SK-N-SH (cell line): ENCODE measurements at regions not wholly inside any gene's neighbourhood (a gene's known extent, or its start where the extent isn't known, plus 50 kb on each side); places are given as distances from the start of the nearest gene placed in this dataset.

Source experiments
- CTCF ChIA-PET: fragments of 300-600, 350-600 bp; formaldehyde crosslinking; extraction: SDS; loops from one replicate; lab custom pipeline; 2021; lab: Yijun Ruan, JAX
- POLR2A ChIA-PET: fragments of 350-600 bp; sonication (Branson Sonifier 250); formaldehyde crosslinking; extraction: SDS; loops from one replicate; lab custom pipeline; 2020; ENCODE audit warnings: antibody characterized with exemption, inconsistent platforms; lab: Yijun Ruan, JAX
- DNase-seq: peaks from one replicate; pipeline ENCODE4 v3.0.0; 2012
- H2AFZ ChIP-seq: fragments of 200-600 bp; sonication (generic); 2 replicates; pipeline ENCODE4 v1.8.1; 2016; ENCODE audit warnings: antibody characterized with exemption, mild to moderate bottlenecking, low read depth
- H3F3A ChIP-seq: fragments of 200-600 bp; sonication (generic); replicated peaks from 2 replicates; pipeline ENCODE3; 2016; ENCODE audit warnings: antibody characterized with exemption, mild to moderate bottlenecking; ENCODE audit not compliant: insufficient read depth
- H3K27ac ChIP-seq, 2 experiments: fragments of 200-500 bp in 1 of 2; fragments of 200-600 bp in 1 of 2; sonication (Bioruptor generic) in 1 of 2; sonication (generic), shearing (Covaris generic) in 1 of 2; 2 replicates each; pipeline versions ENCODE4 v1.5.1 to v1.6.1; 2014 to 2016; ENCODE audit warnings: low read depth in 2 of 2, inconsistent platforms in 1 of 2, low read length in 1 of 2, mild to moderate bottlenecking in 1 of 2, mixed read lengths in 1 of 2
- H3K27me3 ChIP-seq: fragments of 200-600 bp; sonication (generic), shearing (Covaris generic); 2 replicates; pipeline ENCODE4 v1.6.1; 2016; ENCODE audit warnings: mixed run types; ENCODE audit not compliant: insufficient read depth
- H3K36me3 ChIP-seq, 2 experiments: fragments of 200-500 bp in 1 of 2; fragments of 200-600 bp in 1 of 2; sonication (Bioruptor generic) in 1 of 2; sonication (generic) in 1 of 2; replicated peaks in 1 of 2; 2 replicates each; pipeline versions ENCODE3 to v1.5.1; 2014 to 2016; ENCODE audit warnings: low read length in 1 of 2, mild to moderate bottlenecking in 1 of 2; ENCODE audit not compliant: insufficient read depth in 2 of 2, control insufficient read depth in 1 of 2
- H3K4me1 ChIP-seq, 2 experiments: fragments of 200-500 bp in 1 of 2; fragments of 200-600 bp in 1 of 2; sonication (Bioruptor generic) in 1 of 2; sonication (generic), shearing (Covaris generic) in 1 of 2; 2 replicates each; pipeline versions ENCODE4 v1.5.1 to v1.6.1; 2014 to 2016; ENCODE audit warnings: low read depth in 1 of 2, low read length in 1 of 2, mixed run types in 1 of 2; ENCODE audit not compliant: insufficient read depth in 2 of 2, control insufficient read depth in 1 of 2
- H3K4me2 ChIP-seq: fragments of 200-600 bp; sonication (generic), shearing (Covaris generic); 2 replicates; pipeline ENCODE4 v1.6.1; 2017; ENCODE audit warnings: mixed run types
- H3K4me3 ChIP-seq, 2 experiments: fragments of 200-500 bp in 1 of 2; fragments of 200-600 bp in 1 of 2; sonication (Bioruptor generic) in 1 of 2; sonication (generic), shearing (Covaris generic) in 1 of 2; 2 replicates each; pipeline versions ENCODE4 v1.5.1 to v1.8.1; 2014 to 2016; ENCODE audit warnings: low read depth in 2 of 2, inconsistent platforms in 1 of 2, low read length in 1 of 2, mild to moderate bottlenecking in 1 of 2, mixed read lengths in 1 of 2, moderate library complexity in 1 of 2
- H3K79me2 ChIP-seq: fragments of 200-600 bp; sonication (generic); 2 replicates; pipeline ENCODE4 v1.8.1; 2017; ENCODE audit warnings: mild to moderate bottlenecking; ENCODE audit not compliant: insufficient read depth
- H3K9ac ChIP-seq: fragments of 200-600 bp; sonication (generic); 2 replicates; pipeline ENCODE4 v1.6.1; 2017; ENCODE audit warnings: mixed run types
- H3K9me2 ChIP-seq: fragments of 200-600 bp; sonication (generic); 2 replicates; pipeline ENCODE4 v1.6.1; 2017; ENCODE audit warnings: mixed run types
- H3K9me3 ChIP-seq: fragments of 200-600 bp; sonication (generic); 2 replicates; pipeline ENCODE4 v1.6.1; 2017; ENCODE audit warnings: mixed run types, mild to moderate bottlenecking, moderate library complexity
- H4K20me1 ChIP-seq: fragments of 200-600 bp; sonication (generic); 2 replicates; pipeline ENCODE4 v1.6.1; 2017; ENCODE audit warnings: mild to moderate bottlenecking, mixed run types; ENCODE audit not compliant: insufficient read depth
- EP300 ChIP-seq, 2 experiments: IDR thresholded peaks; 2 replicates each; pipeline versions ENCODE4 v1.4.0 to v1.6.1; 2012; ENCODE audit warnings: borderline replicate concordance in 1 of 2, low read depth in 1 of 2, low read length in 1 of 2
- FOXJ3 ChIP-seq: sonication (generic); formaldehyde crosslinking; IDR thresholded peaks from 2 replicates; pipeline ENCODE4 v1.5.1; 2020; ENCODE audit warnings: mild to moderate bottlenecking, missing genetic modification reagents
- GABPA ChIP-seq: IDR thresholded peaks from 2 replicates; pipeline ENCODE4 v1.4.0; 2012; ENCODE audit warnings: low read depth, mild to moderate bottlenecking
- JUND ChIP-seq: IDR thresholded peaks from 2 replicates; pipeline ENCODE4 v1.4.0; 2012
- MAX ChIP-seq: IDR thresholded peaks from 2 replicates; pipeline ENCODE4 v1.4.0; 2012; ENCODE audit warnings: low read depth
- MXI1 ChIP-seq: IDR thresholded peaks from 2 replicates; pipeline ENCODE4 v1.6.1; 2012; ENCODE audit warnings: mild to moderate bottlenecking, low read depth, low read length, improper control_type of control experiment
- NRF1 ChIP-seq: IDR thresholded peaks from 2 replicates; pipeline ENCODE4 v1.6.1; 2012; ENCODE audit warnings: low read depth, mild to moderate bottlenecking, low read length
- POLR2AphosphoS5 ChIP-seq: IDR thresholded peaks from 2 replicates; pipeline ENCODE4 v1.6.1; 2012; ENCODE audit warnings: low read depth, low read length
- RCOR1 ChIP-seq: fragments of 150-350 bp; IDR thresholded peaks from 2 replicates; pipeline ENCODE4 v1.6.1; 2017; ENCODE audit warnings: antibody characterized with exemption, low read length
- SIN3A ChIP-seq: IDR thresholded peaks from 2 replicates; pipeline ENCODE4 v1.6.1; 2012; ENCODE audit warnings: low read depth, mild to moderate bottlenecking, low read length, moderate library complexity, borderline replicate concordance
- SMC3 ChIP-seq: IDR thresholded peaks from 2 replicates; pipeline ENCODE4 v1.6.1; 2012; ENCODE audit warnings: low read depth, low read length, improper control_type of control experiment
- TAF1 ChIP-seq: IDR thresholded peaks from 2 replicates; pipeline ENCODE4 v1.6.1; 2012; ENCODE audit warnings: low read depth, mild to moderate bottlenecking, low read length, moderate library complexity, borderline replicate concordance
- USF2 ChIP-seq: fragments of 150-350 bp; IDR thresholded peaks from 2 replicates; pipeline ENCODE4 v1.6.1; 2017; ENCODE audit warnings: antibody characterized with exemption, low read length, low read depth, borderline replicate concordance
- YY1 ChIP-seq: IDR thresholded peaks from 2 replicates; pipeline ENCODE4 v1.4.0; 2012; ENCODE audit warnings: low read depth, mild to moderate bottlenecking
- ZBTB33 ChIP-seq: IDR thresholded peaks from 2 replicates; pipeline ENCODE4 v1.4.0; 2012; ENCODE audit warnings: low read depth, borderline replicate concordance
- WGBS: methylation state at CpG from one replicate; pipeline ENCODE4 v1.1.6; 2017; ENCODE audit warnings: low lambda C conversion rate; 5-methylcytosine and 5-hydroxymethylcytosine counted together

GRCh38 chr4:161160718-161161117 lies 1003.1 kb downstream of the FSTL5 start:
- H3K36me3 ChIP-seq, result no peaks in the 10 kb centered on the region
- no peaks in the 10 kb centered on the region for H3K9me3 ChIP-seq
- H3F3A ChIP-seq, result no peaks in the 10 kb centered on the region
- H3K9ac ChIP-seq, result no peak overlapping the region
- ChIA-PET POLR2A (no interaction called here), CTCF (interaction anchor here (1.3 kb wide), 1 partner anchor 13 kb away, joined by 3 read pairs; no protein-coding TSS in a partner anchor)
- WGBS, result 23% methylated on average over 3 of the region's 3 CpGs
- no peak overlapping the region for H3K4me3 ChIP-seq
- no peaks in the 10 kb centered on the region for H3K27me3 ChIP-seq
- TF ChIP-seq GABPA (no peak), SMC3 (no peak), EP300 (IDR thresholded peaks at IDR 0.05; ENCODE audit: borderline replicate concordance in 1 of 2, low read depth in 1 of 2, low read length in 1 of 2) (no peak), NRF1 (no peak), POLR2AphosphoS5 (no peak)
- no peak overlapping the region for H3K4me2 ChIP-seq
- no peaks in the 10 kb centered on the region for H3K9me2 ChIP-seq
- no peaks in the 10 kb centered on the region for H4K20me1 ChIP-seq
- no peak overlapping the region for H3K27ac ChIP-seq
- no peaks in the 10 kb centered on the region for H3K79me2 ChIP-seq
- no peaks in the 10 kb centered on the region for H3K4me1 ChIP-seq
- H2AFZ ChIP-seq, result no peak overlapping the region
- DNase-seq, result no peak

GRCh38 chr4:161148051-161148450 lies 1015.7 kb downstream of the FSTL5 start:
- H3F3A ChIP-seq, result no peaks in the 10 kb centered on the region
- H3K36me3 ChIP-seq, result no peaks in the 10 kb centered on the region
- H3K4me3 ChIP-seq, result no peak overlapping the region
- H2AFZ ChIP-seq, result no peak overlapping the region
- TF ChIP-seq ZBTB33 (no peak), JUND (no peak), RCOR1 (no peak), TAF1 (no peak), NRF1 (no peak), USF2 (no peak), MAX (no peak), SIN3A (no peak), SMC3 (no peak), YY1 (no peak), MXI1 (no peak), FOXJ3 (CRISPR knock-in tag) (no peak)
- TF ChIP-seq, all 33 proteins: peak for 0
- no peaks in the 10 kb centered on the region for H3K27me3 ChIP-seq
- H3K27ac ChIP-seq, result no peak overlapping the region
- H3K4me2 ChIP-seq, result no peak overlapping the region
- POLR2A ChIA-PET, result no interaction called here
- no peak overlapping the region for H3K9ac ChIP-seq
- H3K4me1 ChIP-seq, result no peaks in the 10 kb centered on the region
- CTCF ChIA-PET, result interaction anchor here (1.5 kb wide), 1 partner anchor 13 kb away, joined by 3 read pairs; no protein-coding TSS in a partner anchor
- no peaks in the 10 kb centered on the region for H3K79me2 ChIP-seq
- H3K9me3 ChIP-seq, result no peaks in the 10 kb centered on the region
- DNase-seq, result no peak
- no peaks in the 10 kb centered on the region for H4K20me1 ChIP-seq
- 20% methylated on average over 2 of the region's 2 CpGs for WGBS
- H3K9me2 ChIP-seq, result no peaks in the 10 kb centered on the region
